ENCODE measurements at regions not wholly inside any gene's neighbourhood (a gene's known extent, or its start where the extent isn't known, plus 50 kb on each side); places are given as distances from the start of the nearest gene placed in this dataset.

- TF ChIP-seq EZH2 (IDR thresholded peaks at IDR 0.05), result no peak
- no peak for TF ChIP-seq POLR2AphosphoS5 (IDR thresholded peaks at IDR 0.05; ENCODE audit: borderline replicate concordance, low read depth, low read length)
Measured at GRCh38 chr6:23537828-23538227, 588.2 kb upstream of the NRSN1 start.
